ENCODE measurements at regions not wholly inside any gene's neighbourhood (a gene's known extent, or its start where the extent isn't known, plus 50 kb on each side); places are given as distances from the start of the nearest gene placed in this dataset.

DNA sequence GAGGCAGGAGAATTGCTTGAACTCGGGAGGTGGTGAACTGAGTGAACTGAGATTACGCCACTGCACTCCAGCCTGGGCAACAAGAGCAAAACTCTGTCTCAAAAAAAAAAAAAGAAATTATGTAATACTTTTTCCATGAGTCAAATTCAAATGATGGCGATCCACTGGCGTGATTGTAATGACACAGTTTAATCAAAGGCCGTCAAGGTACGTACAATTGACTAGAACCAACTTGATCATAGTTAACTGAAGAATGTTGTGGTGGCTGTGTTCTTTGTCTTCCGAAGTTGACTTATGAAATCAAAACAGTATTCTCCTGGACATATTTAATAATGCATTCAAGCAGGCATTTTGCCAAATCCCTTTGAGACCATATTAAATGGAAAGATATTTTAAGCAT is 318.6 kb upstream of the FAT1 start:
- Histone ChIP-seq H3K9me3 (ENCODE audit: insufficient read depth, low read depth, low read length) (peaks cover 3% of the 10 kb centered on the region; the same call in 1 of the 2 replicates), H3K27ac (ENCODE audit: low read depth, low read length) (no peak overlapping the region), H3K9ac (ENCODE audit: low read depth, low read length) (no peak overlapping the region), H3K36me3 (ENCODE audit: insufficient read depth, low read length) (no peaks in the 10 kb centered on the region), H3K4me1 (ENCODE audit: insufficient read depth, low read length) (no peaks in the 10 kb centered on the region; the same call in 1 of the 2 replicates), H3K4me3 (ENCODE audit: low read length) (no peak overlapping the region), H3K27me3 (ENCODE audit: insufficient read depth, low read length) (no peaks in the 10 kb centered on the region)
- WGBS = 96% methylated on average over 6 of the region's 7 CpGs

DNA sequence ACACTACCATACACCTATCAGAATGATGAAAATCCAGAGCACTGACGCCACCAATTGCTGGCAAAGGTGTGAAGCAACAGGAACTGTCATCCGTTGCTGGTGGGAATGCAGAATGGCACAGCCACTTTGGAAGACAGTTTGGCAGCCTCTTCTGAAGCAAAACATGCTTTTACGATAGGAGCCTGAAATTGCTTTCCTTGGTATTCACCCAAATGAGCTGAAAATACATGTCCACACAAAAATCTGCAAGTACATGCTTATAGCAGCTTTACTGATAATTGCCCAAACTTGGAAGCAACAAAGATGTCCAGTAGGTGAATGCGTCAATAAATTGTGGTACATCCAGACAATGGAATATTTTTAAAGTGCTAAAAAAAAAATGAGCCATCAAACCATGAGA is 322.8 kb upstream of the FAT1 start:
- Histone ChIP-seq H3K27me3 (ENCODE audit: insufficient read depth, low read length) (no peaks in the 10 kb centered on the region), H3K4me3 (ENCODE audit: low read length) (no peak overlapping the region), H3K9me3 (ENCODE audit: insufficient read depth, low read depth, low read length) (peaks cover 12% of the 10 kb centered on the region), H3K36me3 (ENCODE audit: insufficient read depth, low read length) (no peaks in the 10 kb centered on the region), H3K9ac (ENCODE audit: low read depth, low read length) (no peak overlapping the region), H3K27ac (ENCODE audit: low read depth, low read length) (no peak overlapping the region), H3K4me1 (ENCODE audit: insufficient read depth, low read length) (no peaks in the 10 kb centered on the region)
- WGBS = 92% methylated on average over 4 of the region's 4 CpGs

GRCh38 chr4:187059021-187059420 is 335.4 kb upstream of the FAT1 start:
- H3K27me3 ChIP-seq (ENCODE audit: insufficient read depth, low read length) = no peaks in the 10 kb centered on the region
- H3K4me3 ChIP-seq (ENCODE audit: low read length) = no peak overlapping the region
- 93% methylated on average over 9 of the region's 9 CpGs for WGBS
- H3K9me3 ChIP-seq (ENCODE audit: insufficient read depth, low read depth, low read length) = no peaks in the 10 kb centered on the region
- H3K4me1 ChIP-seq (ENCODE audit: insufficient read depth, low read length) = no peaks in the 10 kb centered on the region
- no peak overlapping the region for H3K27ac ChIP-seq (ENCODE audit: low read depth, low read length)
- H3K36me3 ChIP-seq (ENCODE audit: insufficient read depth, low read length) = no peaks in the 10 kb centered on the region
- no peak overlapping the region for H3K9ac ChIP-seq (ENCODE audit: low read depth, low read length)

- H3K4me3 ChIP-seq (ENCODE audit: low read length) = no peak overlapping the region
- H3K9me3 ChIP-seq (ENCODE audit: insufficient read depth, low read depth, low read length) = no peaks in the 10 kb centered on the region
- WGBS = 43% methylated on average over 4 of the region's 4 CpGs
- no peaks in the 10 kb centered on the region for H3K27me3 ChIP-seq (ENCODE audit: insufficient read depth, low read length)
- peaks cover 2% of the 10 kb centered on the region; the same call in 1 of the 2 replicates for H3K4me1 ChIP-seq (ENCODE audit: insufficient read depth, low read length)
- no peak overlapping the region for H3K9ac ChIP-seq (ENCODE audit: low read depth, low read length)
- H3K36me3 ChIP-seq (ENCODE audit: insufficient read depth, low read length) = no peaks in the 10 kb centered on the region
- no peak overlapping the region for H3K27ac ChIP-seq (ENCODE audit: low read depth, low read length)
Measured at GRCh38 chr4:187059895-187060294, 336.2 kb upstream of the FAT1 start.

DNA sequence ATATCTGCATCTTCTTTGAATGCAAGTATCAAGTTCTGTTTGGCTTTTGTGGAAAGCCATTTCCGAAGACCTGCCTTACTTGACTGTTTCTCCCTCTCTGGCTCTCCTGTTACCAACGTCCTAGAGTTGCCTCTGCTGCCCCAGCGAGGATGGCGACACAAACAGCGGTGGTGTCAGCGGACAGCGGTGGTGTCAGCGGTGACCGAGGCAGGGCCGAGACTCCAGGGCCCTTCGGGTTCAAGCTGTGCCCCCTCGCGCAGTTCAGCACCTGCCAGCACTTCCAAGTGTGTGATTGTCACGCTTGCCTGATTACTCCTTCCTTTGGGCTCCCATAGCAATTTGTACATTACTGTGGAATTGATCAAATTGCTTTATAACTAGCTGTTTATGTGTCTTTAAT is 336.9 kb upstream of the FAT1 start:
- no peaks in the 10 kb centered on the region for H3K27me3 ChIP-seq (ENCODE audit: insufficient read depth, low read length)
- 95% methylated on average over 14 of the region's 14 CpGs for WGBS
- no peak overlapping the region for H3K27ac ChIP-seq (ENCODE audit: low read depth, low read length)
- peaks cover 7% of the 10 kb centered on the region; the same call in 1 of the 2 replicates for H3K4me1 ChIP-seq (ENCODE audit: insufficient read depth, low read length)
- H3K9me3 ChIP-seq (ENCODE audit: insufficient read depth, low read depth, low read length) = no peaks in the 10 kb centered on the region
- H3K4me3 ChIP-seq (ENCODE audit: low read length) = no peak overlapping the region
- H3K9ac ChIP-seq (ENCODE audit: low read depth, low read length) = no peak overlapping the region
- no peaks in the 10 kb centered on the region for H3K36me3 ChIP-seq (ENCODE audit: insufficient read depth, low read length)

DNA sequence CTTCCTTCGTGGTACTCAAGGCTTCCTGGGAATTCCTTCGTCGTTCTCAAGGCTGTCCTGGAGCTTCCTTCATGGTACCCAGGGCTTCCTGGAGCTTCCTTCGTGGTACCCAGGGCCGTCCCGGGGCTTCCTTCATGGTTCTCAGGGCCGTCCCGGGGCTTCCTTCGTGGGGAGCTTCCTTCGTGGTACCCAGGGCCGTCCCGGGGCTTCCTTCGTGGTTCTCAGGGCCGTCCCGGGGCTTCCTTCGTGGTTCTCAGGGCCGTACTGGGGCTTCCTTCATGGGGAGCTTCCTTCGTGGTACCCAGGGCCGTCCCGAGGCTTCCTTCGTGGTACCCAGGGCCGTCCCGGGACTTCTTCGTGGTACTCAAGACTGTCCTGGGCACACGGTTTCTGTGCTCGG is 339.6 kb upstream of the FAT1 start:
- Histone ChIP-seq H3K36me3 (ENCODE audit: insufficient read depth, low read length) (no peaks in the 10 kb centered on the region), H3K27ac (ENCODE audit: low read depth, low read length) (no peak overlapping the region), H3K4me1 (ENCODE audit: insufficient read depth, low read length) (peaks cover 7% of the 10 kb centered on the region; the same call in 1 of the 2 replicates), H3K9me3 (ENCODE audit: insufficient read depth, low read depth, low read length) (no peaks in the 10 kb centered on the region), H3K27me3 (ENCODE audit: insufficient read depth, low read length) (no peaks in the 10 kb centered on the region), H3K9ac (ENCODE audit: low read depth, low read length) (no peak overlapping the region), H3K4me3 (ENCODE audit: low read length) (no peak overlapping the region)
- WGBS = 91% methylated on average over 26 of the region's 26 CpGs

- Histone ChIP-seq H3K27ac (ENCODE audit: low read depth, low read length) (no peak overlapping the region), H3K4me1 (ENCODE audit: insufficient read depth, low read length) (peaks cover 7% of the 10 kb centered on the region; the same call in 1 of the 2 replicates), H3K9ac (ENCODE audit: low read depth, low read length) (no peak overlapping the region), H3K9me3 (ENCODE audit: insufficient read depth, low read depth, low read length) (no peaks in the 10 kb centered on the region), H3K36me3 (ENCODE audit: insufficient read depth, low read length) (no peaks in the 10 kb centered on the region), H3K4me3 (ENCODE audit: low read length) (no peak overlapping the region), H3K27me3 (ENCODE audit: insufficient read depth, low read length) (no peaks in the 10 kb centered on the region)
- WGBS = 95% methylated on average over 30 of the region's 30 CpGs
Measured at GRCh38 chr4:187064033-187064432, 340.4 kb upstream of the FAT1 start.

- H3K27me3 ChIP-seq (ENCODE audit: insufficient read depth, low read length) = no peaks in the 10 kb centered on the region
- WGBS = no CpG with 5 or more reads among the region's 1 CpG
Measured at GRCh38 chr4:187065396-187065795, 341.7 kb upstream of the FAT1 start.

GRCh38 chr4:187065806-187066205 is 342.1 kb upstream of the FAT1 start:
- WGBS = 95% methylated on average over 13 of the region's 13 CpGs
- no peak overlapping the region for H3K4me3 ChIP-seq (ENCODE audit: low read length)
- H3K27me3 ChIP-seq (ENCODE audit: insufficient read depth, low read length) = no peaks in the 10 kb centered on the region
- H3K27ac ChIP-seq (ENCODE audit: low read depth, low read length) = no peak overlapping the region
- H3K36me3 ChIP-seq (ENCODE audit: insufficient read depth, low read length) = no peaks in the 10 kb centered on the region
- no peak overlapping the region for H3K9ac ChIP-seq (ENCODE audit: low read depth, low read length)
- peaks cover 13% of the 10 kb centered on the region for H3K4me1 ChIP-seq (ENCODE audit: insufficient read depth, low read length)
- H3K9me3 ChIP-seq (ENCODE audit: insufficient read depth, low read depth, low read length) = no peaks in the 10 kb centered on the region

More at GRCh38 chr4:187065396-187065795, 341.7 kb upstream of the FAT1 start:
- no peaks in the 10 kb centered on the region for H3K9me3 ChIP-seq (ENCODE audit: insufficient read depth, low read depth, low read length)
- peaks cover 9% of the 10 kb centered on the region for H3K4me1 ChIP-seq (ENCODE audit: insufficient read depth, low read length)
- H3K27ac ChIP-seq (ENCODE audit: low read depth, low read length) = no peak overlapping the region
- no peak overlapping the region for H3K4me3 ChIP-seq (ENCODE audit: low read length)
- H3K36me3 ChIP-seq (ENCODE audit: insufficient read depth, low read length) = no peaks in the 10 kb centered on the region
- no peak overlapping the region for H3K9ac ChIP-seq (ENCODE audit: low read depth, low read length)

GRCh38 chr4:187069398-187069797 is 345.7 kb upstream of the FAT1 start:
- Histone ChIP-seq H3K27ac (ENCODE audit: low read depth, low read length) (no peak overlapping the region), H3K9ac (ENCODE audit: low read depth, low read length) (no peak overlapping the region), H3K4me1 (ENCODE audit: insufficient read depth, low read length) (peaks cover 25% of the 10 kb centered on the region), H3K27me3 (ENCODE audit: insufficient read depth, low read length) (no peaks in the 10 kb centered on the region), H3K36me3 (ENCODE audit: insufficient read depth, low read length) (no peaks in the 10 kb centered on the region), H3K9me3 (ENCODE audit: insufficient read depth, low read depth, low read length) (no peaks in the 10 kb centered on the region), H3K4me3 (ENCODE audit: low read length) (no peak overlapping the region)
- 84% methylated on average over 10 of the region's 10 CpGs for WGBS

- 86% methylated on average over 3 of the region's 3 CpGs for WGBS
Measured at GRCh38 chr4:187070158-187070557, 346.5 kb upstream of the FAT1 start.

GRCh38 chr4:187070740-187071139 is 347.1 kb upstream of the FAT1 start:
- Histone ChIP-seq H3K9me3 (ENCODE audit: insufficient read depth, low read depth, low read length) (no peaks in the 10 kb centered on the region), H3K9ac (ENCODE audit: low read depth, low read length) (no peak overlapping the region), H3K36me3 (ENCODE audit: insufficient read depth, low read length) (no peaks in the 10 kb centered on the region), H3K27me3 (ENCODE audit: insufficient read depth, low read length) (no peaks in the 10 kb centered on the region), H3K27ac (ENCODE audit: low read depth, low read length) (no peak overlapping the region), H3K4me1 (ENCODE audit: insufficient read depth, low read length) (peaks cover 18% of the 10 kb centered on the region), H3K4me3 (ENCODE audit: low read length) (no peak overlapping the region)
- WGBS = 28% methylated on average over 1 of the region's 1 CpG

More at GRCh38 chr4:187070158-187070557, 346.5 kb upstream of the FAT1 start:
- Histone ChIP-seq H3K9ac (ENCODE audit: low read depth, low read length) (no peak overlapping the region), H3K4me1 (ENCODE audit: insufficient read depth, low read length) (peaks cover 20% of the 10 kb centered on the region), H3K27me3 (ENCODE audit: insufficient read depth, low read length) (no peaks in the 10 kb centered on the region), H3K9me3 (ENCODE audit: insufficient read depth, low read depth, low read length) (no peaks in the 10 kb centered on the region), H3K27ac (ENCODE audit: low read depth, low read length) (no peak overlapping the region), H3K36me3 (ENCODE audit: insufficient read depth, low read length) (no peaks in the 10 kb centered on the region), H3K4me3 (ENCODE audit: low read length) (no peak overlapping the region)

Data from HUES64 (cell line).